ENCODE measurements at regions not wholly inside any gene's neighbourhood (a gene's known extent, or its start where the extent isn't known, plus 50 kb on each side); places are given as distances from the start of the nearest gene placed in this dataset.

DNA sequence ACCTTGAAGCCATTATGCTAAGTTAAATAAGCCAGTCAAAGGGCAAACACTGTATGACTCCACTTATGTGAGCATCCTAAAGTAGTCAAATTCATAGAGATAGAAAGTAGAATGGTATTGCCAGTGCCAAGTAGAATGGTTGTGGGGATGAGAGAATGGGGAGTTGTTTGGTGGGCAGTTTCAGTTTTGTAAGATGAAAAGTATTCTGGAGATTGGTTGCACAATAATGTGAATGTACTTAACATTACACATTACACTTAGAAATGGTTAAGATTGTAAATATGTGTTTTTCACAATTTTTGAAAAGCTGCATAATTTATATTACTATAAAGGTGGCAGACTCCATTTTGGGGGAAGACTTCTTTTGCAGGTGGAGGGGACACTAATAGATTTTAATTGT, 51.3 kb upstream of the CARMIL1 start:
- Histone ChIP-seq H3K27ac (ENCODE audit: low read length) (no peak overlapping the region), H3K4me3 (ENCODE audit: low read length) (no peak overlapping the region), H3K9me3 (ENCODE audit: control insufficient read depth, insufficient read depth, low read length) (no peaks in the 10 kb centered on the region), H3K36me3 (ENCODE audit: control insufficient read depth, insufficient read depth, low read length) (no peaks in the 10 kb centered on the region), H3K27me3 (ENCODE audit: control insufficient read depth, insufficient read depth, low read length) (peaks cover 3% of the 10 kb centered on the region), H3K4me1 (ENCODE audit: control insufficient read depth, insufficient read depth, low read length) (no peaks in the 10 kb centered on the region)
- Mint-ChIP-seq H3K36me3 (no peaks in the 10 kb centered on the region), H3K27ac (no peak overlapping the region), H3K9me3 (no peaks in the 10 kb centered on the region), H3K4me1 (peaks cover 12% of the 10 kb centered on the region in 2 donors), H3K4me3 (no peak overlapping the region), H3K27me3 (ENCODE audit: low read depth in 2 of 2) (peaks cover 15 to 17% of the 10 kb centered on the region in 2 donors)
- ATAC-seq: no peak
- no peak for DNase-seq
- intact Hi-C loops (cut with micrococcal nuclease): no loop called here
- TF ChIP-seq, protein P1, sequence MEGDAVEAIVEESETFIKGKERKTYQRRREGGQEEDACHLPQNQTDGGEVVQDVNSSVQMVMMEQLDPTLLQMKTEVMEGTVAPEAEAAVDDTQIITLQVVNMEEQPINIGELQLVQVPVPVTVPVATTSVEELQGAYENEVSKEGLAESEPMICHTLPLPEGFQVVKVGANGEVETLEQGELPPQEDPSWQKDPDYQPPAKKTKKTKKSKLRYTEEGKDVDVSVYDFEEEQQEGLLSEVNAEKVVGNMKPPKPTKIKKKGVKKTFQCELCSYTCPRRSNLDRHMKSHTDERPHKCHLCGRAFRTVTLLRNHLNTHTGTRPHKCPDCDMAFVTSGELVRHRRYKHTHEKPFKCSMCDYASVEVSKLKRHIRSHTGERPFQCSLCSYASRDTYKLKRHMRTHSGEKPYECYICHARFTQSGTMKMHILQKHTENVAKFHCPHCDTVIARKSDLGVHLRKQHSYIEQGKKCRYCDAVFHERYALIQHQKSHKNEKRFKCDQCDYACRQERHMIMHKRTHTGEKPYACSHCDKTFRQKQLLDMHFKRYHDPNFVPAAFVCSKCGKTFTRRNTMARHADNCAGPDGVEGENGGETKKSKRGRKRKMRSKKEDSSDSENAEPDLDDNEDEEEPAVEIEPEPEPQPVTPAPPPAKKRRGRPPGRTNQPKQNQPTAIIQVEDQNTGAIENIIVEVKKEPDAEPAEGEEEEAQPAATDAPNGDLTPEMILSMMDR (IDR thresholded peaks at IDR 0.05): no peak

All from natural killer cell (primary cell).